Stimulated activated CD8-positive, alpha-beta memory T cell treated with anti-CD3 and anti-CD28 coated beads, Interleukin-15, amount 100 ng/mL, for 24 hours (primary cell): ENCODE measurements at regions not wholly inside any gene's neighbourhood (a gene's known extent, or its start where the extent isn't known, plus 50 kb on each side); places are given as distances from the start of the nearest gene placed in this dataset.
"Not testable (repeated sequence)": the region's sequence is repeated elsewhere in the genome, so short reads cannot be mapped to it uniquely, and the experiment has no call there.

ENCODE experiments used
- DNase-seq: peaks from one replicate; pipeline ENCODE4 v3.0.0-alpha.2; 2020; ENCODE audit warnings: low read depth

DNA sequence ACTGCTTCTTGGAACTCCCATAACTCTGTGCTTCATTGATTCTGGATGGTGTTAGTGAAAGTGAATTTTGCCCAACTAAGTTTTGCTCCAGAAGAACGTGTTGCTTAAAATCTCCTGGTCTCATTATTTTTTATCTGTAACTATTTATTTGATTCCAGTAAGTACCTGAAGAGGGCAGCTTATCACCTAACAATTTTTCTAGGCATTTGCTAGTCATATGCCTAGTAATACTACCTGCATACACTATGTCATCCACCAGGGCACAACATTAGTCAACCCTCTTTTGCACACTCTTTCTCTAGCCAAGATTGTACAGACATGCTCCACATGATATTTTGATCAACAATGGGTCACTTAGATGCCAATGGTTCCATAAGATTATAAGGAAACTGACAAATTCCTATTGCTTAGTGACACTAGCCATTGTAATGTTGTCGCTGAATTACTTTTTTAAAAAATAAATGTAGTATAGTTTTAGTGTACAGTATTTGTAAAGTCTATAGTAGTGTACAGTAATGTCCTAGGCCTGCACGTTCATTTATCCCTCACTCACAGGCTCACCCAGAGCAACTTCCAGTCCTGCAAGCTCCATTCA is 499.9 kb upstream of the AADAT start:
- DNase-seq: no peak

DNA sequence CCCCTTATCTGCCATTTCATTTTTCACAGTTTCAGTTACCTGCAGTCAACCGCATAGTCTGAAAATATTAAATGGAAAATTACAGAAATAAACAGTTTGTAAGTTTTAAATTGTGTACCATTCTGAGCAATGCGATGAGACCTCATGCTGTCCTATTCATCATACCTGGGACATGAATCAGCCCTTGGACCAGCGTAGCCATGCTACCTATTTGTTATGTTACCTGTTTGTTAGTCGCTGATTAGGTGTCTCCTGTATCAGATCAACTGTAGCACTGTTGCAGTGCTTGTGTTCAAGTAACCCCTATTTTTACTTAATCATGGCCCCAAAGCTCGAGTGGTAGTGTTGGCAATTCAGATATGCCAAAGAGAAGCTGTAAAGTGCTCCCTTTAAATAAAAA is 492.2 kb upstream of the AADAT start:
- DNase-seq: no peak

DNA sequence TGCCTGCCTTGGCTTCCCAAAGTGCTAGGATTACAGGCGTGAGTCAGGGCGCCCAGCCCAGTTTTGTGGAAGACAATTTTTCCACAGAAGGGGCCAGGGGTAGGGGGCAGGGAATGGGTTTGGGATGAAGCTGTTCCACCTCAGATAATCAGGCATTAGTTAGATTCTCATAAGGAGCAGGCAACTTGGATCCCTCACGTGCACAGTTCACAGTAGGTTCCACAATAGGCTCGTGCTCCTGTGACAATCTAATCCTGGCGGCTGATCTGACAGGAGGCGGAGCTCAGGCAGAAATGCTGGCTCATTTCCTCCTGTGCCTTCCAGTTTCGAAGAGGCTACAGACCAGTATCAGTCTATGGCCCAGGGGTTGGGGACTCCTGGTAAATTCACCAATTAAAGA is 491.6 kb upstream of the AADAT start:
- DNase-seq: no peak

DNA sequence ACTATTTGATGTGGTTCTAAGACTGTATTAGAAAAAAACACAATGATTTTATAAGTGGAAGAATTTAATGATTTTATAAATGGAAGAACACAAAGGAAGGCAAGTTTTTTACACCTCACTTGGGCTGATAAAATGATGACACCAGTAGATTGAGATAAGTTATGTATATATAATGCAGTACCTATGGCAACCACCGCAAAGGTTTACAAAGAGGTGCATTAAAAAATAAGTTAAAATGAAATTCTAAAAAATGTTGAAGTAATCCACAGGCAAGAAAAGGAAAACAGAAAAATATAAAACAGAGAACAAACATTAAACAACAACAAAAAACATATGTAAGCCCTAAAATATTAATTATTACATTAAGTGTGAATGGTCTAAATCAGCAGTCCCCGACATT is 490.9 kb upstream of the AADAT start:
- DNase-seq: no peak

DNA sequence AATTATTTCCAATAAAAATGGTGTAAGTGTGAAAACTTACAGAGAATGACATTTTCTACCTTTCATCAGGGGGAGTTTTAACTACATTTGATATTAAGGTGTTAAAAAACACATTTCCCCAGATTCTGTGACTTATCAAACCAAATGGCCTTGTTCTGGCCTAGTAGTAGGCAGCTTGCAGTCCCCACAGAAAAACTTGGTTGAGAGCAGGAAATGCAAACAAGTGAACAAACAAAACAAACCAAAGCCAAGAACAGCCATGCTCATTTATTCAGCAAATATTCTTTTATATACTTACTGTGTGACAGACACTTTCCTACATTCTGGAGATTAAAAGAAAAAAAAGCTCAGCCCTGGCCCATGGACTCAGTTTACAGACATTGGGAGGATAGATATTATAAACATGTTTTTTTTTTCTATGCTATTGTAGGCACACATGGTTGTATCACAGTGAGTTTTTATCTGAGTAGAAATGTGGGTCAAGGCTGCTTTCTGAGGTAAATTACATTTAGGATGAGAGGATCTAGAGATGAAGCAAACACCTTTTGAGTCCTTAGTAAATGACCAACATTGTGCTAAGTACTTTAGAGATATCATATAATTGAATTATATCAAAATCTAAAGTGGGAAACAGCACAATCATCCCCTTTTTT is 449.2 kb upstream of the AADAT start:
- DNase-seq: no peak

DNA sequence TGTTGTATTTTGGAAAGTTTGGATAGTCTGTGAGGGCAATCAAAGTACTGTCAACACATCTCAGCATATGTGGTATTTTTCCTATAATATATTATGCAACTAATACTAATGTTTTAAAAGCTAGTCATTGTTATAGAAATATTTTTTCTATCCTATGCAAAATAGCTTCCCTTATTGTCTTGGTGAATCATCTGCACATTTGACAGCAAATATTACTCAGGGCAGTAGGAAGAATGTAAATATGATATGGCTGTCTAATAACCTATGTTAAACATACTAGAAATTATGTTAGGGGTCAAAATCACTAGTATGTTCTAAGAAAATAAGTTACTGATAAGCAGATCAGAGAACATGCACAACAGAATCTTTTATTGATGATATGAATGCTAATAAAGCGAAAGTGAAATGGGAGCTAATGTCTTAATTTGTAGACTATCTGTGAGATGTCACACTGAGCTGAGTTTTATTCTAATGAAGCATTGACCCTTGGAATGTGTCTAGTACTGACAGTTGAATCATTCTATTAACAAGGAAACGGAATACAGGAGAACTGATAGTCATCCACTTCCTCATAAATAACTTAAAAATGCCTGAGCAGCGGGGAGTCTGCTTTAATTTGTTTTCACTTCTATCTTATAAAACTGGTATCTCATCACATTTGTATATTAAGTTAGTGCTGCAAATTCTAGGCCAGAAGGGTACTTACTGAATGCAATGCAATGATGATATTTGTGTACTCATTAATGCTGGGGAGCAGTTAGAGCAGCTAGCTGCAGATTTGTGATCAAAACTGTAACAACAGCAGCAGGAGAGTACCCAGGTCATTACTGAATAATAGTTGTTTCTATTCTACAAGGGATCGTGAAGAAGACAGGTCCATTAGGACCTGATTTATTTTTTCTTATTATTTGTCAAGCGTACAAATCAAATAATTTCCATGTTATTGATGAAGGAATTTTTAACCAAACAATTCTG is 440.3 kb upstream of the AADAT start:
- DNase-seq: no peak

DNA sequence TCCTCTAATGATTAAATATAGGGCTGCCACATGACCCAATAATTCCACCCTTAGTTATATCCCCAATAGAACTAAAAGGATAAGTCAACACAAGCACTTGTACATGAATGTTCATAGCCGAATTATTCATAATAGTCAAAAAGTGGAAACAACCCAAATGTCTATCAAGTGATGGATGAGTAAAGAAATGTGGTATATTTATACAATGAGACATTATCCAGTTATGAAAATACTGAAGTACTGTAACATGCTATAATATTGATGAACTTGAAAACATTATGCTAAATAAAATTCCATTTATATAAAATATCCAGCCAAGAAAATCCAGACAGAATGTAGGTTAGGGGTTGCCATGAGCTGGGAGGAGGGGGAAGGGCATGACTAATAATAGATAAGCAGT is 436.7 kb upstream of the AADAT start:
- DNase-seq: no peak

DNA sequence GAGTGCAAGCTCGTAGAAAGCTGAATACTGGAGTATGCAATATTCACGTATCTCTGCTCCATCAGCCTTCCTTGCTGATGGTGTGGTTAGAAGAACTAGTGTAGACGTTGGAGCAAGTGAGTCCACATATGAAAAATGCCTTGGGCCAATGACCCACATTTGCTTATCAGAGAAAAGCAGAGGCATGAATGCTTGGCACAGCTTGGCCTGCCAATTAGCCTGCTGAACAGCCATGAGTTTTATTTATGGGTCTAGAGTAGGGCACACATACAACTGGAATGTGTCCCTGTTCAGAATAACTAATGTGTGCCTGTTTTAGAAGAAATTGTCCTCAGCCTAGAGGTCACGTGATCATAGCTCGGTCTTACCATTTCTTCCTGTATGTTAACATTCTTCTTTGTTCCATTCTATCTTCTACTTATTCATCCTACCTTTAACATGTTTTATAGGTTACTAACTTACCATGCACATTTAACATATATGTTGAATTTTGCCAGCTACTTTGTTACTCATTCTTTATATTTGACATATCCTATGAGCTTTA is 432.7 kb upstream of the AADAT start:
- no peak for DNase-seq

DNA sequence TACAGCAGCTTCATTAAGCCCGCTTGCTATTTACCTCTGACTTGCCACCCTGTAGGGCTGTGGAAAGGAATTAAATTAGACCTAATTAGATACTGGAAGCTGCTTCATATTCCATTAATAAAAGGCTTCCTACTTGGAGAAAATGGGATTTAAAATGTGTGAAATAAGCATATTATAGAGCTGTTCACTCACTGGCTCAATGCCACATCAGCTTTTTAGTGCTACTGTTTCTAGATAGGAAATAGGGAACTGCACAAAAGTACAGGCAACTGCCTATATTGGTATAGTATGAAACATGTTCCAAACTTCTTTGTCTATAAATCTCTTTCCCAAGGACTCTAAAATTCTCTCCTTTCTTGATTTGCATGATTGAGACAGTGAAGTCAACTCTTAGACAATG is 407.9 kb upstream of the AADAT start:
- no peak for DNase-seq

DNA sequence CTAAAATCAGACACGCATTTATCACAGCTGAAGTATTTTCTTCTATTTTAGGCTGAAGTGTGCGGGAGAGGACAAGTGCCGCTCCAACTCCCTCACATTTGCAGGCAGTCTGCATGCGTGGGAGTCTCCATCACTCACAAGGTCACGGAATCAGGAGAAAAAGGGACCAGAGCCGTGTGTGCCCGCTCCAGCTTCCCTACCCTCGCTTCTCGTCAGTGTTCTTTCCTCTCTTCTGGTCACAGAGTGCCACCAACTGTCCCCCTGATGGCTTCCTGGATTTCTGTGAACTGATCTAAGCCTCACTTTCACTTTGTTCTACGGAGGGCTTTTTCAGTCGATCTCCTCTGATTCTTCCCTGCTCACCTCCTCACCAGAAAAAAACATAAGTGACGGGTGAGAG is 407.4 kb upstream of the AADAT start:
- no peak for DNase-seq

DNA sequence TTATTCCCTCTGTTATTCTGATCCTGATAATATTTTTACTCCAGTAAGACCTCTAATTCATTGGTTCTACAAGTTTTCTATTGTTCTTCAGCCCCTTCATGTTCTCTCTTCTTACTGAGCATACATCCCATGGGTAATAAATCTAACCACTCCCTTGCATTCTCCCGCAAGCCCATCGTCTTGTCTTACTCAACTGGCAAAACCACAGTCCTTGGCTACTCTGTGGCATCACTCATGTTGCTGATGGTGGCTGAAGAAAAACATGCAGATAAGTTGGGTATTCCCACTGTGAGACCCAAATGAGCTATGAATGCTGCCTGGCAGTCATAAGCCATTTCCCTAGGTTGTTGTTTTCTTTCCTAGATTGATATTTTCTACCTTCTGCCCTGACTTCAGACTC is 402.2 kb upstream of the AADAT start:
- no peak for DNase-seq

DNA sequence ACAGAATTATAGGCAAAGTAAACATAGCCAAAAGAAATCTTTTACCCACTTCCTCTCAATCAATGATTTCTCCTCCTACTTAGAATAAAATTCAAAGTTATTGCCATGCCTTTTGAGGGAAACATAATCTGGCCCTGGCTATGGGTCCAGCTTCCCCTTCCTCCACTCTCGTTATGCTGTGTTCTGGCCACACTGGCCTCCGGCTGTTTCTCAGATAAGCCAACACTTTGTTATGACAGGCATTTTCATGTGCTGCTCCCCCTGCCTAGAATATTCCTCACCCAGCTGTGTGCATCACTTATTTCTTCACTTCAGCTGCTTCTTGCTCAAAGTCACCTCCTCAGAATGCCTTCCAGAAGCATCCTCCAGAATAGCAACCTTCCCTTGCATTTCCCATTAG is 386.6 kb upstream of the AADAT start:
- no peak for DNase-seq

DNA sequence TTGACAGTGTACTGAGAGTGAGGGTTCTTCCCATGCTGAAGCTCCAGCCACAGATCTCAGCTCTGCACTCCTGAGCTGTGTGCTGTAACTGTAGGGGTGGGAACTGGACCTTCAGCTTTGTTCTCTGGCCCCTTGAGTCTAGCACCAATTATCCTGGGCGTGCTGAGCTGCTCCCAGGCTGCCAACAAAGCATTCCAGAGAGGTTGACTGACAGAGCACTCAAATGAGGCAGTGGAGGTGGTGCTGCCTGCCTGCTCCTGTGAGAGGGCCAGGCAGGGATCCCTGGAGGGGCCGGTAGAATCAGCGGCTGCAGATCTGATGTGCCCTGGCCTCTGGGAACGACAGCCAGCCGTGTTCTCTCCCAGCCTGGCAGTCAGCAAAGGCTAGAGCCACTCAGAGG is 375.7 kb upstream of the AADAT start:
- no peak for DNase-seq

DNA sequence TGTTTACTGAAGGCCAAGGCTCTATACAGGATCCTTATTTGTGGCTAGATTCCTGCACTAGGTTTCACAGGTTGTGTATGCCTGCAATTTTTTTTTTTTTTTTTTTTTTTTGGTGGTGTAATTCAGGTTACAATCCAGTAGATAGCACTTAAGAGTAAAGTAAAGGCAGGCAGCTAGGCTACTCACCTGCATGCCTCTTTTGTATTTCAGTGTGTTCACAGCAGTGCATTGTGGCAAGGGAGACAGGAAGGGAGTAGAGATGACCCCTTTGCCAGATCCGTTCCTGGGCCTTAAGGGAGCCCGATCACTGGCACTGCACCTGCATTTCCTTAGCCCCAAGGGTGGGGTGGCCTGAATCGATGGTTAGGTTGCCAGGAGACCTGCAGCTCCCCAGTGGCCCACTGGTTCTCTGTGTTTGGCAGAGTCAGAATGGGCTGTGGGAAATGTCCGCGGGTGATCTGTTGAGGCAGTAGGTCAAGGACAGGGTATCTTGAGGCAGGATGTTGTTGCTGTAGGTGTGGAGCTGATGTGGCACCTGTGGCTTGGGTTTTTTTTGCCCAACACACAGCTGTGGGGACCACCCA is 374.9 kb upstream of the AADAT start:
- no peak for DNase-seq

DNA sequence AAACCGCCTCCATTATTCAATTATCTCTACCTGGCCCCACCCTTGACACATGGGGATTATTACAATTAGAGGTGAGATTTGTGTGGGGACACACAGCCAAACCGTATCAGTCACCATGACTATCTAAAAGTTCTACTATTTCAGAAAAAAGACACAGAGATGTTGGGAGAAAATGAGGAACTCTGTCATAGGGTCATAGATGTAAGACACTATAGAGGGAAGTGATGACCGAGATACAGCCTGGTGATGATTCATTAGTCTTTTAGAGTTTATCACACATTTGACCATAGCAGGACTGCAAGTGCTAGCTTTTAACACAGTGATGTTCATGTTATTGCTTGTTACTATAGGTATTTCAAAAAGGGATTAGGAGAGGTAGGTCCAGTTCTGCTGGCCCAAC is 357.0 kb upstream of the AADAT start:
- no peak for DNase-seq

DNA sequence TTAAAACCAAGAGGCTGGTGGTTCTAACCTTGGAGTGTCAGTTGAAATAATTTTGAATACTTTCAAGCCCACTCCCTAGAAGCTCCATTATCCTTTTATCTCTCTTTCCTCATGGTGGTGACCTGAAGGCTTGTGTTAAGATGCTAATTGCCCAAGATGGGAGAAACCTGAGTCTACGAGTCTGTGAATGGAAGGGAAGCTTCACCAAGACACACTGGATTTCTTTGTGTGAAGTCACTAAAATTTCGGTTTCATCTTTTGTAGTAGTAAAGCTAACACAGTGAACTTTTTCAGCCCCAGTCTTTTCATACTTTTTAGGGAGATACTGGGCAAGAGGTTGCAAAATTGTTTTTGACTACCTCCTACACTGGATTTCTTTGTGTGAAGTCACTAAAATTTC is 351.4 kb upstream of the AADAT start:
- not testable (repeated sequence) for DNase-seq

DNA sequence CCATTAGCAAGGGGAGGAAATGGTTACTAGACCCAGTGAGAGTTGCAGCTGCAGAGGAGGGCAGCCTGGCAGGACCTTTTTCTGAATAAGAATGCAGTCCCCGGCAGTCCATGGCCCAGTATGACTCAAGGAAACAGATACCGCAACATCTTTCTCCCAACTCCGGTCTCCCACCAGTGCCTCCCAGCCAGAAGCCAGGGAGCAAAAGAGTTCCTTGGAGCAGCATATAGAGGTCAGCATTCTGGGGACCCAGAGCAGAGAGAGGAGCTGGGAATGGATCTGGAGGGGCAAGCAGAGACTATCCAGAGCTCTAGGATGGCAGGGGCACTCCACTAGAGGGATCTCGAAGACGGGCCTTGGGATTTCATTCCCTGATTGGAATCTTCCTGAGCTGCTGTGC is 339.2 kb upstream of the AADAT start:
- DNase-seq: no peak

DNA sequence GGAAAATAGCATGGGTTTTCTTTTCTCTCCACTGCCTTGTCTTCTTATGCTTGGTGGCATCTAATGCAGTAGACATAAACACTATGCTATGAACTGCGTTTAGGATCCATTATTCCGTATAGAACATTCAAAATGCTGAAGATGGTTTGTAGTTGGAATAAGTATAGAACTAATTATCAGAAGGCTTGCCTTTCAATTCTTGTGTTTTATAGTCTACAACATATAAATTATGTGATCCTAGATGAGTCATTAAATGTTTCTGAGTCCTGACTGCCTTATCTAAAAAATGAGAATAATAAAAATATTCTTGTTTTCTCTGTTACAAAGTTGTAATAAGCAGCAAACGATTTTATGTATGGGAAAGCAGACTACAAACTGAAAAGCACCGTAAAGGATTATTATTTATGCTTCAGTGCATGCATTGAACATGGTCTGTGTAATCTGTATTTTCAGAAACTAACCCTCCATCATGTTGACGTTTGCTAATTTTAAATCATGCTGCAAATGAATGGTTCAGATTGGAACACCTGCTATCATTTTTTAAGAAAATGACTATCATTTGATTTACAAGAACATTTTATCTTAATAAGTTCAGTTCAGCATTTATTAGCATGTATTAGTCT is 335.9 kb upstream of the AADAT start:
- no peak for DNase-seq

DNA sequence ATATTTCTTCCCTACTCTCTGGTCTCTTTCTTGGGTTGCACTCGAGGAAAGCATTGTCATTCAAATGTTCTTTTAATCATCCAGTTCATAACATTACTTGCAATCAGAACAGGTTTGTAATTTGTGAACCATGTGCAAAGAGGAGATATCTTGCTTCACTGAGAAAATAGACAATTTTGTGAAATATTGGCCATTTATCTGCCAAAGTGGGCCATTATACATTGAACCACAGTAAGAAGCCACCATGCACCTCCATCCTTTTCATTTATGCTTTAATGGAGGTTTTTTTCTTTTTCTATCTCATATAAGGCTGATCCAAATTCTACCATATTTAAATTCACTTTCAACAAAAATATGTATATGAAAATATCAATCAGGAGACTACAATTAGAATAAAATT is 335.3 kb upstream of the AADAT start:
- DNase-seq: no peak

DNA sequence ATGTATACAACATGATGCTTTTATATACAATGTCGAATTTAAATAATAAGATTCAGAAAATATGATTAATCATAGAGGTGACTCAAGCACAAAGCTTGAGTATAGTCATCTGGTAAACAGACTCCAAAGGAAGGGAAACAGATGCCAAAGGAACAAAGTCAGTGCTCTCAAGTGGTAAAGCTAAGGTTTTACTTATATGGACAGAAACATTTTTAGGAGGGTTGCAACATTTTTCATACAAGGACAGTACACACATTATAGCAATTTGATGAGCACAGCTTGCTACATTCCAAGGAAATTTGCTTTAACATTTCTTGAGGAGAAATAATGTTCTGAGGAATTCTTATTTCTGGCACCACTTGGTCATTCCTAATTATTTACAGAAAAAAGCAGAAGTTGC is 333.4 kb upstream of the AADAT start:
- DNase-seq: no peak

DNA sequence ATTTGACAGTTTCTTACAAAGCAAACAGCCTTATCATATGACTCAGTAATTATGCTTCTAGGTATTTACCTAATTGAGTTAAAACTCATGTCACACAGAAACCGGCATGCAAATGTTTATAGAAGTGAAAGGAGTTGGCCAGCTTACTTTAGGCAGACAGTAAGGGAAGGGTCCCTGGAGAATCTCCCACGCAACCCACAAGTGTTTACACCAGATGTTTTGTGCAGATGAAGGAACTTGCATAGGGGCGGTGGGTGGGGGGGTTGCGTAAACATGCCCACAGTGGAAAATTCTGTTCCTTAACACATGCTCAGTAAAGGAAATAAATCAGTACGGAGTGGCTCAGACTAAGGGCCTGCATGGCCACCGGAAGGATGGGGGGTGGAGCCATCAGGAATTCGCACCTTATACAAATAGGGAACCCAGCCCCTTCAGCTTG is 330.5 kb upstream of the AADAT start:
- DNase-seq: no peak

DNA sequence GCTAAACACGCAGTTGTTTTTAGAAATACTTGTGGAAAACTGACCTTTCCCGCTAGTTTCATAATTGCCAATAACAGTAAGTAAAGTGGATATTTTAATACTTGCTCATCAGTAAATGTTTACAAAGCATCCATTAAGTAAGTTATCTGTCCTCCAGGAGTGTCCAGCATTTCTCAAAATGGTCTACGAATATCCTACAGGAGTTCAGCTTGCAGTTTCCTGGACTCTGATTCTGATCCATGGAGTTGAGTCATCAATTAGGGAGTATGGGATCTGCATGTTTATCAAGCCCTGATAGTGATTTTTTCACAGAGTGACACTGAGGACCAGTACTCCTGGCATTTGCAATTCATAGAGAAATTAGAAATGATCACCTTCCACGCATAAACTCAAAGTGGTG is 325.2 kb upstream of the AADAT start:
- DNase-seq: no peak
